A673 (cell line): ENCODE measurements at regions not wholly inside any gene's neighbourhood (a gene's known extent, or its start where the extent isn't known, plus 50 kb on each side); places are given as distances from the start of the nearest gene placed in this dataset.

Experiments
- BruUV-seq: library from RNA; stranded (reverse); fragments of 400-500 nt; replicated peaks from 2 replicates; lab custom pipeline; 2021; lab: Mats Ljungman, UMichigan
- CTCF ChIA-PET: fragments of 300-600 bp; sonication (Branson Sonifier 250); formaldehyde crosslinking; loops from one replicate; lab custom pipeline; 2022; ENCODE audit warnings: antibody characterized with exemption; lab: Charles Lee
- POLR2A ChIA-PET: fragments of 300-600 bp; sonication (Branson Sonifier 250); formaldehyde crosslinking; loops from one replicate; lab custom pipeline; 2022; ENCODE audit warnings: antibody characterized with exemption; ENCODE audit not compliant: low non-redundant PET; lab: Charles Lee
- DNase-seq: peaks from one replicate; pipeline ENCODE4 v3.0.0-alpha.2; 2015; ENCODE audit warnings: low spot score
- H3K27ac ChIP-seq: fragments of 200-600 bp; sonication (generic); 2 replicates; pipeline ENCODE4 v1.5.1; 2016; ENCODE audit warnings: mixed run types, low read depth, mild to moderate bottlenecking, mixed read lengths, antibody characterized with exemption, low read length; ENCODE audit not compliant: poor library complexity, severe bottlenecking
- H3K27me3 ChIP-seq: fragments of 200-600 bp; sonication (generic); replicated peaks from 2 replicates; pipeline ENCODE4 v1.6.1; 2017; ENCODE audit warnings: mixed run types, low read depth, mild to moderate bottlenecking, mixed read lengths, antibody characterized with exemption, low read length; ENCODE audit not compliant: insufficient read depth, poor library complexity
- H3K36me3 ChIP-seq: fragments of 200-600 bp; sonication (generic); 2 replicates; pipeline ENCODE4 v1.6.1; 2016; ENCODE audit warnings: mixed run types, mild to moderate bottlenecking, mixed read lengths, antibody characterized with exemption, low read length; ENCODE audit not compliant: insufficient read depth, poor library complexity, severe bottlenecking
- H3K4me1 ChIP-seq: fragments of 200-600 bp; sonication (generic); 2 replicates; pipeline ENCODE4 v1.6.1; 2017; ENCODE audit warnings: mixed run types, mild to moderate bottlenecking, mixed read lengths, antibody characterized with exemption, low read length; ENCODE audit not compliant: insufficient read depth, poor library complexity, severe bottlenecking
- H3K4me3 ChIP-seq: fragments of 200-600 bp; sonication (generic); 2 replicates; pipeline ENCODE4 v1.5.1; 2016; ENCODE audit warnings: low read depth, mixed run types, mild to moderate bottlenecking, mixed read lengths, low read length; ENCODE audit not compliant: poor library complexity, severe bottlenecking
- H3K9me3 ChIP-seq: fragments of 200-600 bp; sonication (generic); 2 replicates; pipeline ENCODE4 v1.6.1; 2016; ENCODE audit warnings: mixed run types, low read depth, mild to moderate bottlenecking, mixed read lengths, antibody characterized with exemption, low read length; ENCODE audit not compliant: poor library complexity, severe bottlenecking
- EZH2 ChIP-seq: fragments of 200-600 bp; sonication (generic); IDR thresholded peaks from 2 replicates; pipeline ENCODE4 v1.6.1; 2017; ENCODE audit warnings: borderline replicate concordance, low read depth, mild to moderate bottlenecking, mixed read lengths, antibody characterized with exemption, low read length; ENCODE audit not compliant: poor library complexity, severe bottlenecking
- intact Hi-C: fragments of 100-400 bp; cut with micrococcal nuclease; formaldehyde crosslinking; loops from one replicate; pipeline ENCODE4 v1.10.0; 2022; ENCODE audit not compliant: unreplicated experiment
- TF ChIP-seq, protein P1 (sequence below): fragments of 300-800, 200-600 bp; sonication (generic); conservative IDR thresholded peaks from 2 replicates; pipeline ENCODE4 v1.5.1; 2017; ENCODE audit warnings: low read depth, mild to moderate bottlenecking, antibody characterized with exemption, low read length, moderate library complexity, mixed read lengths

DNA sequence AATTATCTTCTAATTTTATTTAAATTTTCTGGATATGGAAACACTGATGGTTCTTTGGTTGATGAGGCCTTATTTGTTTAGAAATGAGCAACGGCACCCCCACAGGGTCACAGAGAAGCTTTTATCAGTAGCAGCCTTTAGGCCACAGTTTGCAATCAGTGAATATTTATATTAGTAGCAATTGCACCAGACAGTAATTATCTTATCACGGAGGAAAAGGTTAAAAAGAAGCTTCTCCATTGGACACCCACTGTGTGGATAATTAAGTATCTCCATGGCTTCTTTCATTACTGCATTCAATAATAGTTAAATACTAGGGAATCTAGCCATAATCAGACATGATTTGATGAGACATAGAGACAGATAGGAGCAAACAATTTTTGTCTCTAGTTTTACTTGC is 2099.2 kb upstream of the PCDH20 start:
- ChIA-PET POLR2A (no interaction called here), CTCF (no interaction called here)
- TF ChIP-seq EZH2: no peak
- TF ChIP-seq, protein P1, sequence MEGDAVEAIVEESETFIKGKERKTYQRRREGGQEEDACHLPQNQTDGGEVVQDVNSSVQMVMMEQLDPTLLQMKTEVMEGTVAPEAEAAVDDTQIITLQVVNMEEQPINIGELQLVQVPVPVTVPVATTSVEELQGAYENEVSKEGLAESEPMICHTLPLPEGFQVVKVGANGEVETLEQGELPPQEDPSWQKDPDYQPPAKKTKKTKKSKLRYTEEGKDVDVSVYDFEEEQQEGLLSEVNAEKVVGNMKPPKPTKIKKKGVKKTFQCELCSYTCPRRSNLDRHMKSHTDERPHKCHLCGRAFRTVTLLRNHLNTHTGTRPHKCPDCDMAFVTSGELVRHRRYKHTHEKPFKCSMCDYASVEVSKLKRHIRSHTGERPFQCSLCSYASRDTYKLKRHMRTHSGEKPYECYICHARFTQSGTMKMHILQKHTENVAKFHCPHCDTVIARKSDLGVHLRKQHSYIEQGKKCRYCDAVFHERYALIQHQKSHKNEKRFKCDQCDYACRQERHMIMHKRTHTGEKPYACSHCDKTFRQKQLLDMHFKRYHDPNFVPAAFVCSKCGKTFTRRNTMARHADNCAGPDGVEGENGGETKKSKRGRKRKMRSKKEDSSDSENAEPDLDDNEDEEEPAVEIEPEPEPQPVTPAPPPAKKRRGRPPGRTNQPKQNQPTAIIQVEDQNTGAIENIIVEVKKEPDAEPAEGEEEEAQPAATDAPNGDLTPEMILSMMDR: no peak
- peak; percentile 6 for DNase-seq
- H3K4me3 ChIP-seq: no peak overlapping the region
- H3K27me3 ChIP-seq: no peaks in the 10 kb centered on the region
- intact Hi-C loops: no loop called here
- no peaks in the 10 kb centered on the region for H3K4me1 ChIP-seq
- no TSS peak for BruUV-seq
- no peaks in the 10 kb centered on the region for H3K9me3 ChIP-seq
- no peak overlapping the region for H3K27ac ChIP-seq
- no peaks in the 10 kb centered on the region for H3K36me3 ChIP-seq

DNA sequence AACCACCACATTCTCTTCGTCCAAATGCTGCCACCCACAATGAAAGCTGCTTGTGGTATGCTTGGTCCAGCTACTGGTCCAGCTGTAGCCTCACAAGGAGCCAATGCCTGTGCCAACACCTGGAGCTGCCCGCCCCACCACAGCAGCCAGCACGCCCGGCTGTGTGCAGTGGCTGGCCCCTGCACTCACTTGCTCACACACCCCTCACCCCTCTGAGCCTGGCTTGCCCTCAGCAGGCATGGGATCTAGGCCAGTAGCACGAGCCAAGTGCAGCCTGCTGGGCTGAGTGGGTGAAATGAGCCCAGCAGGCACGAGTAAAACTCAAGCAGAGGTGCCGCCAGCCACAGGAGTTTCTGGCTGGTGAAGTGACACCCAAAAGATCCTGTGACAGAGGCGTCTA is 2096.4 kb upstream of the PCDH20 start:
- Histone ChIP-seq H3K4me3 (no peak overlapping the region), H3K9me3 (no peaks in the 10 kb centered on the region), H3K27me3 (no peaks in the 10 kb centered on the region), H3K4me1 (no peaks in the 10 kb centered on the region), H3K36me3 (no peaks in the 10 kb centered on the region), H3K27ac (no peak overlapping the region)
- BruUV-seq: no TSS peak
- ChIA-PET CTCF (no interaction called here), POLR2A (no interaction called here)
- intact Hi-C loops: no loop called here
- TF ChIP-seq EZH2: no peak
- TF ChIP-seq, protein P1: no peak
- DNase-seq: no peak

DNA sequence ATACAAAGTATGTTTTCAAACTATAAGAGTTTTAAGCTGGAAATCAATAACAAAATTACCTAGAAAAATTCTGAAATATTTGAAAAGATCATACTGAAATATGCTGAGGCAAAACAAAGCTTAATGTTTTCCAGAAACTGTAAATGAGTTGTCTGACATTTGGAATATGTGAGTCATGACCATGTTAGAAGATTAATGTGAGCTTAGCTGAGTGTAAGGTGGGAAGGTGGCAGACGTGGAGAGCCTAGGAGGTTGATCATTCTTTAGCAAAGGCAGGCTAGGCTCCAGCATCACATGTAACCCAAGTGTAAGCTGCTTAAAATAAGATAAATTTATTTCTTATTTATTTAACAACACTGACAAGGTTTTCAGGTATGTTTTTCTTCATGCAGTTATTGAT is 2086.1 kb upstream of the PCDH20 start:
- Histone ChIP-seq H3K4me1 (no peaks in the 10 kb centered on the region), H3K27ac (no peak overlapping the region), H3K36me3 (no peaks in the 10 kb centered on the region), H3K27me3 (no peaks in the 10 kb centered on the region), H3K4me3 (no peak overlapping the region), H3K9me3 (no peaks in the 10 kb centered on the region)
- POLR2A ChIA-PET: no interaction called here
- TF ChIP-seq, protein P1: no peak
- TF ChIP-seq EZH2: no peak
- no peak for DNase-seq
- intact Hi-C loops: no loop called here
- no TSS peak for BruUV-seq
- CTCF ChIA-PET: no interaction called here
